Heart left ventricle (tissue), 16 donors: ENCODE measurements at regions not wholly inside any gene's neighbourhood (a gene's known extent, or its start where the extent isn't known, plus 50 kb on each side); places are given as distances from the start of the nearest gene placed in this dataset.

Experiments
- ATAC-seq, 4 donors: fragments of 200-7000 bp; cut with Tn5 transposase; one replicate each; pipeline ENCODE4 v1.9.1; 2020 to 2022; ENCODE audit warnings: moderate library complexity in 4 of 4, mild to moderate bottlenecking in 3 of 4, moderate number of reproducible peaks in 1 of 4
- DNase-seq, 5 donors: peaks; one replicate each; pipeline ENCODE4 v3.0.0-alpha.2; 2020
- H3K27ac ChIP-seq, 12 donors: fragments of 200-600 bp; sonication (generic) in 4 of 12; one replicate each; pipeline versions ENCODE4 v1.5.0 to v1.8.0; 2016 to 2022; ENCODE audit warnings: mild to moderate bottlenecking in 2 of 12
- H3K27me3 ChIP-seq, 9 donors: fragments of 200-600 bp; sonication (generic) in 2 of 9; one replicate each; pipeline versions ENCODE4 v1.5.1 to v1.8.0; 2016 to 2022; ENCODE audit warnings: mild to moderate bottlenecking in 3 of 9
- H3K36me3 ChIP-seq, 9 donors: fragments of 200-600 bp; sonication (generic) in 2 of 9; one replicate each; pipeline versions ENCODE4 v1.5.0 to v1.8.0; 2018 to 2022; ENCODE audit warnings: mild to moderate bottlenecking in 2 of 9
- H3K4me1 ChIP-seq, 12 donors: fragments of 200-600 bp; sonication (generic) in 4 of 12; one replicate each; pipeline versions ENCODE4 v1.5.0 to v1.8.0; 2016 to 2022; ENCODE audit warnings: mild to moderate bottlenecking in 3 of 12
- H3K4me3 ChIP-seq, 12 donors: fragments of 200-600 bp; sonication (generic) in 4 of 12; one replicate each; pipeline versions ENCODE4 v1.5.0 to v1.8.0; 2017 to 2022; ENCODE audit warnings: mild to moderate bottlenecking in 9 of 12, moderate library complexity in 4 of 12
- H3K9me3 ChIP-seq, 12 donors: fragments of 200-600 bp; sonication (generic) in 4 of 12; one replicate each; pipeline versions ENCODE4 v1.5.0 to v1.8.0; 2016 to 2022; ENCODE audit warnings: mild to moderate bottlenecking in 1 of 12
- POLR2A ChIP-seq, 2 donors: fragments of 450-650 bp; IDR thresholded peaks; one replicate each; pipeline ENCODE4 v1.6.1; 2017; ENCODE audit warnings: antibody characterized with exemption in 2 of 2, mild to moderate bottlenecking in 2 of 2, moderate library complexity in 2 of 2
- WGBS, 4 donors: extraction: QIAGEN DNeasy Blood & Tissue Kit in 2 of 4; methylation state at CpG; one replicate each; pipeline versions ENCODE4 v1.1.5 to v1.1.7; 2013 to 2018; 5-methylcytosine and 5-hydroxymethylcytosine counted together
- intact Hi-C, 10 donors: fragments of 100-400 bp; cut with DNase I; formaldehyde crosslinking; loops; one replicate each; pipeline versions ENCODE4 v1.11.1 to v1.14.2; 2022
- TF ChIP-seq, protein P1 (sequence below), 12 donors: fragments of 200-600 bp; sonication (generic) in 4 of 12; IDR thresholded peaks; one replicate each; pipeline versions ENCODE4 v1.5.0 to v1.8.0; 2018 to 2022; ENCODE audit warnings: antibody characterized with exemption in 12 of 12, mild to moderate bottlenecking in 5 of 12
- donor health status: ischemic (EF 13 %, LVEDD 7.1; RV severe dilation, severe dysfunction).
- donor health status: healthy with polysubstance abuse.
- donor health status: DM: no; HTN: yes; CAD: no.
- donor health status: DM: no; HTN: no; CAD: no.
- donor health status: ischemic (EF 25% LVEDD 6.9; RV normal size, moderate dysfunction).
- donor health status: ischemic (EF 25% LVEDD 5.7; RV mildly dilated, moderate dysfunction).
- donor health status: healthy.
- donor health status: DM: yes; HTN: yes; CAD: no.
- donor health status: ischemic (EF 35%, LVEDD 5.7; RV mildly dilated, moderate dysfunction).
- donor health status: nonischemic (EF 11% LVEDD 7.7; RV severe dilation, severe dysfunction).
- donor health status: DM: yes; HTN: yes; CAD: no.
- donor health status: PGD.
- donor health status: ischemic (EF 29% LVEDD 5.4; RV normal size, mild dysfunction).
- donor health status: nonischemic (EF 23%, LVEDD 6.1; RV moderate dilation, normal function).

DNA sequence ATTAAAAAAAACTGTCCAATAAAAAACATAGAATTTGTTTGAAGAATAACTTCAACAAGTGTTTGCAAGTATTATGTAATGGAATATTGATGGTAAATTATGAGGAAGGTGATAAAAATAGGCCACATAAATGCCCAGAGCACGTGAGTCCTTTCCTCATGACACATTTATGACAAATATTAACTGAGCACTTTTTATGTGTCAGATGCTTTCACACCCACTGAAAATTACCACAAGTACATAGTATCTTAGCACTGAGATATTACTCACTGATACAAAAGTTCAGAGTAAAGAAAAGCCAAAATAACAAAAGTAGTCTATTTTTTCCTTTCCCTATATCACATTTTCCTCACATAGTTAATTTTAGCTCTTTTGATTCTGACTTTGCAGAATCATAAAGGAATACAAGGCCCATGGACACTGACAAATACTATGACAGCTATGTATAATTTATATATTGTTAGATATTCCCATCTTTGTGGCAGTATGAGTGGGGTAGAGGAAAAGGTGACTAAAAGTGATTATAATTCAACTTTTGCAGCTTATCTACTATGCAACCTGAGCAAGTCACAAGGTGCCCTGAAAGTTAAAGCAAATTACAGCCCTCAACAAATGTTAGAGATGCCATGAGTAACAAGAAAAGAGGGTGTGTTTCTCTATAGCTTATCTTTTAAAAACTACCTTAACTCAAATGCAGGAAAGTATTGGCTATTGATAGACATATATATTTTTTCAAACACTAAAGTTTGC is 80.7 kb downstream of the RBMY1D start:
- no peaks in the 10 kb centered on the region for H3K9me3 ChIP-seq
- no peaks in the 10 kb centered on the region for H3K36me3 ChIP-seq
- no peak overlapping the region for H3K4me3 ChIP-seq
- no peak for ATAC-seq
- no peaks in the 10 kb centered on the region for H3K27me3 ChIP-seq
- TF ChIP-seq, protein P1, sequence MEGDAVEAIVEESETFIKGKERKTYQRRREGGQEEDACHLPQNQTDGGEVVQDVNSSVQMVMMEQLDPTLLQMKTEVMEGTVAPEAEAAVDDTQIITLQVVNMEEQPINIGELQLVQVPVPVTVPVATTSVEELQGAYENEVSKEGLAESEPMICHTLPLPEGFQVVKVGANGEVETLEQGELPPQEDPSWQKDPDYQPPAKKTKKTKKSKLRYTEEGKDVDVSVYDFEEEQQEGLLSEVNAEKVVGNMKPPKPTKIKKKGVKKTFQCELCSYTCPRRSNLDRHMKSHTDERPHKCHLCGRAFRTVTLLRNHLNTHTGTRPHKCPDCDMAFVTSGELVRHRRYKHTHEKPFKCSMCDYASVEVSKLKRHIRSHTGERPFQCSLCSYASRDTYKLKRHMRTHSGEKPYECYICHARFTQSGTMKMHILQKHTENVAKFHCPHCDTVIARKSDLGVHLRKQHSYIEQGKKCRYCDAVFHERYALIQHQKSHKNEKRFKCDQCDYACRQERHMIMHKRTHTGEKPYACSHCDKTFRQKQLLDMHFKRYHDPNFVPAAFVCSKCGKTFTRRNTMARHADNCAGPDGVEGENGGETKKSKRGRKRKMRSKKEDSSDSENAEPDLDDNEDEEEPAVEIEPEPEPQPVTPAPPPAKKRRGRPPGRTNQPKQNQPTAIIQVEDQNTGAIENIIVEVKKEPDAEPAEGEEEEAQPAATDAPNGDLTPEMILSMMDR (IDR thresholded peaks at IDR 0.05) = no peak
- intact Hi-C loops = no loop called here
- no peak overlapping the region for H3K27ac ChIP-seq
- DNase-seq = no peak
- WGBS, 4 donors = 3 to 17% methylated on average over 1 of the region's 1 CpG; no CpG with 5 or more reads in 2 of the 4 donors
- H3K4me1 ChIP-seq = no peaks in the 10 kb centered on the region

GRCh38 chrY:21814491-21814890 is 79.8 kb downstream of the RBMY1D start:
- no peak for DNase-seq
- Histone ChIP-seq H3K4me1 (no peaks in the 10 kb centered on the region), H3K27me3 (no peaks in the 10 kb centered on the region), H3K9me3 (no peaks in the 10 kb centered on the region), H3K36me3 (no peaks in the 10 kb centered on the region), H3K4me3 (no peak overlapping the region), H3K27ac (no peak overlapping the region)
- WGBS, 4 donors = 40 to 46% methylated on average over 2 of the region's 2 CpGs; no CpG with 5 or more reads in 2 of the 4 donors
- intact Hi-C loops = no loop called here
- ATAC-seq = no peak
- TF ChIP-seq, protein P1 (IDR thresholded peaks at IDR 0.05) = no peak
- TF ChIP-seq POLR2A (IDR thresholded peaks at IDR 0.05) = no peak

DNA sequence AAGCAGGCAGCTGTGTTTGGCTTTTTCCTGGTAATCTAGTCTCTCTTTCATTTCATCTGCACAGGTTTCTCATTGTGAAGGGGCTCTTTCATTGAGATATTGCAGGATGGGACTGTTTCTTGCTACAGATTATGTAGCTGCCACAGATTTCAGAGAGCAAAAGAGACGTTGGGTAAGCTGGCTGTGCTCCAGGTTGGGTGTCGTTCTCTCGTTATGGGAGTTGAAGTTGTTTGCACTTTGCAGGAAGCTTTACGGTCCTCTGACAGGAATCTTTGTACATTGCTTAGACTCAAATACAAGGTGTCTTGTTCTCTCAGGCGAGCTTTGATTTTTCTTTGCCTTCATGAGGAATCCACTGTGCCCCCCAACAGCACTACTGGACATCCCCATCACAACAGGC is 72.4 kb downstream of the RBMY1D start:
- Histone ChIP-seq H3K4me1 (no peaks in the 10 kb centered on the region), H3K36me3 (no peaks in the 10 kb centered on the region), H3K9me3 (no peaks in the 10 kb centered on the region), H3K27ac (no peak overlapping the region), H3K27me3 (no peaks in the 10 kb centered on the region), H3K4me3 (no peak overlapping the region)
- no peak for ATAC-seq
- WGBS, 4 donors = 53 to 57% methylated on average over 5 of the region's 5 CpGs; no CpG with 5 or more reads in 2 of the 4 donors
- TF ChIP-seq, protein P1 (IDR thresholded peaks at IDR 0.05) = no peak
- no peak for TF ChIP-seq POLR2A (IDR thresholded peaks at IDR 0.05)
- DNase-seq = no peak
- intact Hi-C loops = no loop called here

DNA sequence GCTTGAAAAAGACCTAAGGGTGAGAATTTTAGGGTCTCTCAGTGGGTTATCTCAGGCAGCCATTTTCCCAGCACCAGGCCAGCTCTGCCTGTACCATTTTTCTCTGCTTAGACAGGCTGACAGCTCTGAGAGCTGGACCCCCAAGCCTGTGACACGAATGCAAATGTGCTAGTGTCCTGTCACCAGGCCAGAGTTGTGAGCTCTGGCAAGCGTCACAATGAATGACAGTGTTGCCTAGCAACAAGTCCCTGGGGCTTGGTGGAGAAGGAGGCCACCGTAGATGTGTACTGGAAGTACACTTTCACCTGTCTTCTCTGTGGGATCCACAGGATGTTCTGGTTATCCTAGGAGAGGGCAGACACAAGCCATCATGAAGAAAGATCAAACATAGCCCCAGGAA is 66.7 kb downstream of the RBMY1D start:
- Histone ChIP-seq H3K4me1 (no peaks in the 10 kb centered on the region), H3K36me3 (no peaks in the 10 kb centered on the region), H3K27me3 (no peaks in the 10 kb centered on the region), H3K4me3 (no peak overlapping the region), H3K9me3 (no peaks in the 10 kb centered on the region), H3K27ac (no peak overlapping the region)
- TF ChIP-seq, protein P1 (IDR thresholded peaks at IDR 0.05) = no peak
- no peak for TF ChIP-seq POLR2A (IDR thresholded peaks at IDR 0.05)
- no peak for ATAC-seq
- WGBS, 4 donors = 22 to 31% methylated on average over 3 of the region's 3 CpGs; no CpG with 5 or more reads in 2 of the 4 donors
- no peak for DNase-seq
- intact Hi-C loops = no loop called here
